GM23338 (cell line): ENCODE measurements at regions not wholly inside any gene's neighbourhood (a gene's known extent, or its start where the extent isn't known, plus 50 kb on each side); places are given as distances from the start of the nearest gene placed in this dataset.

Experiments used
- ATAC-seq: fragments of 200-7000 bp; cut with Tn5 transposase; 3 replicates; pipeline ENCODE4 v1.9.1; 2020
- DNase-seq: peaks from one replicate; pipeline ENCODE4 v3.0.0-alpha.2; 2015; ENCODE audit warnings: low spot score
- H2AFZ ChIP-seq: fragments of 200-600 bp; sonication (generic); 2 replicates; pipeline ENCODE4 v1.8.0; 2016; ENCODE audit warnings: antibody characterized with exemption, mild to moderate bottlenecking, moderate library complexity
- H3F3A ChIP-seq: fragments of 200-600 bp; sonication (generic); replicated peaks from 2 replicates; pipeline ENCODE4 v1.8.0; 2017; ENCODE audit warnings: antibody characterized with exemption, mixed run types, low read depth
- H3K27ac ChIP-seq: fragments of 200-600 bp; sonication (generic); 2 replicates; pipeline ENCODE4 v1.6.1; 2016; ENCODE audit warnings: low read depth
- H3K27me3 ChIP-seq: fragments of 200-600 bp; sonication (generic); 2 replicates; pipeline ENCODE4 v1.8.0; 2016; ENCODE audit warnings: mild to moderate bottlenecking, mixed run types, moderate library complexity; ENCODE audit not compliant: insufficient read depth
- H3K36me3 ChIP-seq: fragments of 200-600 bp; sonication (generic); 2 replicates; pipeline ENCODE4 v1.8.0; 2016; ENCODE audit warnings: mild to moderate bottlenecking; ENCODE audit not compliant: insufficient read depth
- H3K4me1 ChIP-seq: fragments of 200-600 bp; sonication (generic); 2 replicates; pipeline ENCODE4 v1.8.0; 2016; ENCODE audit warnings: mild to moderate bottlenecking, moderate library complexity; ENCODE audit not compliant: insufficient read depth
- H3K4me2 ChIP-seq: fragments of 200-600 bp; sonication (generic); 2 replicates; pipeline ENCODE4 v1.7.1; 2017; ENCODE audit warnings: mixed run types
- H3K4me3 ChIP-seq: fragments of 200-600 bp; sonication (generic); 2 replicates; pipeline ENCODE4 v1.6.1; 2016; ENCODE audit warnings: mixed run types
- H3K79me2 ChIP-seq: fragments of 200-600 bp; sonication (generic); replicated peaks from 2 replicates; pipeline ENCODE4 v1.8.0; 2017; ENCODE audit warnings: mild to moderate bottlenecking; ENCODE audit not compliant: insufficient read depth
- H3K9me2 ChIP-seq: fragments of 200-600 bp; sonication (generic); 2 replicates; pipeline ENCODE4 v1.8.0; 2017; ENCODE audit not compliant: insufficient read depth
- H4K20me1 ChIP-seq: fragments of 200-600 bp; sonication (generic); replicated peaks from 2 replicates; pipeline ENCODE4 v1.8.0; 2017; ENCODE audit warnings: mild to moderate bottlenecking; ENCODE audit not compliant: insufficient read depth
- H3K27ac Mint-ChIP-seq: 2 replicates; pipeline ENCODE4 v1.8.0; 2020; ENCODE audit warnings: inconsistent platforms, mild to moderate bottlenecking, moderate library complexity, mixed read lengths
- H3K27me3 Mint-ChIP-seq: 3 replicates; pipeline ENCODE4 v1.8.0; 2022; ENCODE audit warnings: low read depth, mild to moderate bottlenecking, moderate library complexity, mixed read lengths, inconsistent platforms; ENCODE audit not compliant: insufficient read depth, poor library complexity
- H3K36me3 Mint-ChIP-seq: 3 replicates; pipeline ENCODE4 v1.8.0; 2021; ENCODE audit warnings: low read depth, mild to moderate bottlenecking, inconsistent platforms, moderate library complexity, mixed read lengths
- H3K4me1 Mint-ChIP-seq: 3 replicates; pipeline ENCODE4 v1.8.0; 2020; ENCODE audit warnings: mild to moderate bottlenecking, inconsistent platforms, mixed read lengths
- H3K4me3 Mint-ChIP-seq: 3 replicates; pipeline ENCODE4 v1.8.0; 2021; ENCODE audit warnings: moderate library complexity, mild to moderate bottlenecking, inconsistent platforms, mixed read lengths
- H3K9me3 Mint-ChIP-seq: 3 replicates; pipeline ENCODE4 v1.8.0; 2020; ENCODE audit warnings: moderate library complexity, mild to moderate bottlenecking, inconsistent platforms, mixed read lengths
- CREB1 ChIP-seq: fragments of 250-450 bp; sonication (Bioruptor Pico); IDR thresholded peaks from 2 replicates; pipeline ENCODE4 v1.5.0; 2020; ENCODE audit warnings: low read depth, mild to moderate bottlenecking, moderate library complexity
- EZH2phosphoT487 ChIP-seq: fragments of 200-600 bp; sonication (generic); IDR thresholded peaks from one replicate; pipeline ENCODE4 v1.8.1; 2018; ENCODE audit warnings: antibody characterized with exemption; ENCODE audit not compliant: unreplicated experiment
- JUNB ChIP-seq: IDR thresholded peaks from one replicate; pipeline ENCODE4 v1.6.1; 2016; ENCODE audit warnings: antibody characterized with exemption; ENCODE audit not compliant: unreplicated experiment
- NANOG ChIP-seq: IDR thresholded peaks from 2 replicates; pipeline ENCODE4 v1.6.1; 2016; ENCODE audit warnings: antibody characterized with exemption, borderline replicate concordance
- STAT1 ChIP-seq: IDR thresholded peaks from one replicate; pipeline ENCODE4 v1.6.1; 2016; ENCODE audit warnings: antibody characterized with exemption; ENCODE audit not compliant: unreplicated experiment
- ZNF331 ChIP-seq: fragments of 250-450 bp; sonication (Bioruptor Pico); IDR thresholded peaks from 2 replicates; pipeline ENCODE4 v1.5.0; 2020; ENCODE audit warnings: low read depth, mild to moderate bottlenecking, moderate library complexity
- TF ChIP-seq, protein P1 (sequence below): fragments of 250-450 bp; sonication (Bioruptor Pico); IDR thresholded peaks from 2 replicates; pipeline ENCODE4 v1.5.0; 2020; ENCODE audit warnings: mild to moderate bottlenecking, moderate library complexity
- TF ChIP-seq, protein P2 (sequence below): IDR thresholded peaks from 2 replicates; pipeline ENCODE4 v1.6.1; 2016; ENCODE audit warnings: antibody characterized with exemption

DNA sequence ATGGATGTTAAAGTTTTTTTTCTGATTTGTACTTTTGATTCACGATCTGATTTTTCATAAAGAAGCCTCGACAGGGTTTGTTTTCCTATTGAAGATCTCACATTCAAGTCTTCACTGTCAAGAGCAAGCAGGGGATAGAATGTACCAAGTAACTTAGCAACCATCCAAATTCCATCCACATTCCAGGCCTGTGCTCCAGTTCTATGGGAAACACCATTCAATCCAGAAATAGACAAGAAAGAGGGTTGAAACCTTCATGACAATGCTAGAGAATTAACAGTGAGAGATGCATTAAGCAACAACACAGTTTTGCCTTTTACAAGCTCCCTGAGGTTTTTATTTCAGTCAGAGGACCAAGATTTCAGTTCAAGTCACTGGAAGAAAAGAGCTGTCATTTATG lies 300.2 kb downstream of the NEBL start:
- Mint-ChIP-seq H3K9me3 (no peaks in the 10 kb centered on the region), H3K27ac (peak overlapping the region; percentile 35; the same call in 1 of the 2 replicates), H3K4me1 (peaks cover 21% of the 10 kb centered on the region), H3K36me3 (no peaks in the 10 kb centered on the region), H3K4me3 (no peak overlapping the region), H3K27me3 (no peaks in the 10 kb centered on the region)
- Histone ChIP-seq H3K4me1 (peaks cover 7% of the 10 kb centered on the region), H3K4me3 (no peak overlapping the region), H3K79me2 (no peaks in the 10 kb centered on the region), H4K20me1 (no peaks in the 10 kb centered on the region), H3K36me3 (no peaks in the 10 kb centered on the region), H3K27me3 (no peaks in the 10 kb centered on the region), H3K9me2 (no peaks in the 10 kb centered on the region), H3K27ac (no peak overlapping the region), H3K4me2 (no peak overlapping the region), H3F3A (no peaks in the 10 kb centered on the region), H2AFZ (no peak overlapping the region)
- TF ChIP-seq ZNF331 (CRISPR knock-in tag) (no peak), CREB1 (CRISPR knock-in tag) (no peak), STAT1 (no peak), NANOG (no peak), JUNB (no peak), EZH2phosphoT487 (no peak)
- TF ChIP-seq, protein P1, sequence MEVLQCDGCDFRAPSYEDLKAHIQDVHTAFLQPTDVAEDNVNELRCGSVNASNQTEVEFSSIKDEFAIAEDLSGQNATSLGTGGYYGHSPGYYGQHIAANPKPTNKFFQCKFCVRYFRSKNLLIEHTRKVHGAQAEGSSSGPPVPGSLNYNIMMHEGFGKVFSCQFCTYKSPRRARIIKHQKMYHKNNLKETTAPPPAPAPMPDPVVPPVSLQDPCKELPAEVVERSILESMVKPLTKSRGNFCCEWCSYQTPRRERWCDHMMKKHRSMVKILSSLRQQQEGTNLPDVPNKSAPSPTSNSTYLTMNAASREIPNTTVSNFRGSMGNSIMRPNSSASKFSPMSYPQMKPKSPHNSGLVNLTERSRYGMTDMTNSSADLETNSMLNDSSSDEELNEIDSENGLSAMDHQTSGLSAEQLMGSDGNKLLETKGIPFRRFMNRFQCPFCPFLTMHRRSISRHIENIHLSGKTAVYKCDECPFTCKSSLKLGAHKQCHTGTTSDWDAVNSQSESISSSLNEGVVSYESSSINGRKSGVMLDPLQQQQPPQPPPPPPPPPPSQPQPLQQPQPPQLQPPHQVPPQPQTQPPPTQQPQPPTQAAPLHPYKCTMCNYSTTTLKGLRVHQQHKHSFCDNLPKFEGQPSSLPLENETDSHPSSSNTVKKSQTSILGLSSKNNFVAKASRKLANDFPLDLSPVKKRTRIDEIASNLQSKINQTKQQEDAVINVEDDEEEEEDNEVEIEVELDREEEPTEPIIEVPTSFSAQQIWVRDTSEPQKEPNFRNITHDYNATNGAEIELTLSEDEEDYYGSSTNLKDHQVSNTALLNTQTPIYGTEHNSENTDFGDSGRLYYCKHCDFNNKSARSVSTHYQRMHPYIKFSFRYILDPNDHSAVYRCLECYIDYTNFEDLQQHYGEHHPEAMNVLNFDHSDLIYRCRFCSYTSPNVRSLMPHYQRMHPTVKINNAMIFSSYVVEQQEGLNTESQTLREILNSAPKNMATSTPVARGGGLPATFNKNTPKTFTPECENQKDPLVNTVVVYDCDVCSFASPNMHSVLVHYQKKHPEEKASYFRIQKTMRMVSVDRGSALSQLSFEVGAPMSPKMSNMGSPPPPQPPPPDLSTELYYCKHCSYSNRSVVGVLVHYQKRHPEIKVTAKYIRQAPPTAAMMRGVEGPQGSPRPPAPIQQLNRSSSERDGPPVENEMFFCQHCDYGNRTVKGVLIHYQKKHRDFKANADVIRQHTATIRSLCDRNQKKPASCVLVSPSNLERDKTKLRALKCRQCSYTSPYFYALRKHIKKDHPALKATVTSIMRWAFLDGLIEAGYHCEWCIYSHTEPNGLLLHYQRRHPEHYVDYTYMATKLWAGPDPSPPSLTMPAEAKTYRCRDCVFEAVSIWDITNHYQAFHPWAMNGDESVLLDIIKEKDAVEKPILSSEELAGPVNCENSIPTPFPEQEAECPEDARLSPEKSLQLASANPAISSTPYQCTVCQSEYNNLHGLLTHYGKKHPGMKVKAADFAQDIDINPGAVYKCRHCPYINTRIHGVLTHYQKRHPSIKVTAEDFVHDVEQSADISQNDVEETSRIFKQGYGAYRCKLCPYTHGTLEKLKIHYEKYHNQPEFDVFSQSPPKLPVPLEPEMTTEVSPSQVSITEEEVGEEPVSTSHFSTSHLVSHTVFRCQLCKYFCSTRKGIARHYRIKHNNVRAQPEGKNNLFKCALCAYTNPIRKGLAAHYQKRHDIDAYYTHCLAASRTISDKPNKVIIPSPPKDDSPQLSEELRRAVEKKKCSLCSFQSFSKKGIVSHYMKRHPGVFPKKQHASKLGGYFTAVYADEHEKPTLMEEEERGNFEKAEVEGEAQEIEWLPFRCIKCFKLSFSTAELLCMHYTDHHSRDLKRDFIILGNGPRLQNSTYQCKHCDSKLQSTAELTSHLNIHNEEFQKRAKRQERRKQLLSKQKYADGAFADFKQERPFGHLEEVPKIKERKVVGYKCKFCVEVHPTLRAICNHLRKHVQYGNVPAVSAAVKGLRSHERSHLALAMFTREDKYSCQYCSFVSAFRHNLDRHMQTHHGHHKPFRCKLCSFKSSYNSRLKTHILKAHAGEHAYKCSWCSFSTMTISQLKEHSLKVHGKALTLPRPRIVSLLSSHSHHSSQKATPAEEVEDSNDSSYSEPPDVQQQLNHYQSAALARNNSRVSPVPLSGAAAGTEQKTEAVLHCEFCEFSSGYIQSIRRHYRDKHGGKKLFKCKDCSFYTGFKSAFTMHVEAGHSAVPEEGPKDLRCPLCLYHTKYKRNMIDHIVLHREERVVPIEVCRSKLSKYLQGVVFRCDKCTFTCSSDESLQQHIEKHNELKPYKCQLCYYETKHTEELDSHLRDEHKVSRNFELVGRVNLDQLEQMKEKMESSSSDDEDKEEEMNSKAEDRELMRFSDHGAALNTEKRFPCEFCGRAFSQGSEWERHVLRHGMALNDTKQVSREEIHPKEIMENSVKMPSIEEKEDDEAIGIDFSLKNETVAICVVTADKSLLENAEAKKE (CRISPR knock-in tag), result no peak; the same call in 1 of the 2 replicates
- TF ChIP-seq, protein P2, sequence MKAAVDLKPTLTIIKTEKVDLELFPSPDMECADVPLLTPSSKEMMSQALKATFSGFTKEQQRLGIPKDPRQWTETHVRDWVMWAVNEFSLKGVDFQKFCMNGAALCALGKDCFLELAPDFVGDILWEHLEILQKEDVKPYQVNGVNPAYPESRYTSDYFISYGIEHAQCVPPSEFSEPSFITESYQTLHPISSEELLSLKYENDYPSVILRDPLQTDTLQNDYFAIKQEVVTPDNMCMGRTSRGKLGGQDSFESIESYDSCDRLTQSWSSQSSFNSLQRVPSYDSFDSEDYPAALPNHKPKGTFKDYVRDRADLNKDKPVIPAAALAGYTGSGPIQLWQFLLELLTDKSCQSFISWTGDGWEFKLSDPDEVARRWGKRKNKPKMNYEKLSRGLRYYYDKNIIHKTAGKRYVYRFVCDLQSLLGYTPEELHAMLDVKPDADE, result no peak
- ATAC-seq (peak; percentile 74), DNase-seq (peak; percentile 68)
